Vagina (tissue), 2 donors: ENCODE measurements at regions not wholly inside any gene's neighbourhood (a gene's known extent, or its start where the extent isn't known, plus 50 kb on each side); places are given as distances from the start of the nearest gene placed in this dataset.

ENCODE experiments used
- CTCF ChIP-seq, 3 experiments: fragments of 450-650 bp in 2 of 3; fragments of 200-600 bp in 1 of 3; sonication (generic) in 1 of 3; IDR thresholded peaks; one replicate each; pipeline ENCODE4 v1.5.1; 2017 to 2019; ENCODE audit warnings: antibody characterized with exemption in 3 of 3, mild to moderate bottlenecking in 2 of 3, moderate library complexity in 2 of 3
- POLR2A ChIP-seq, 2 donors: fragments of 450-650 bp; IDR thresholded peaks; one replicate each; pipeline ENCODE4 v1.6.1; 2017; ENCODE audit warnings: antibody characterized with exemption in 2 of 2, mild to moderate bottlenecking in 2 of 2, moderate library complexity in 2 of 2
- POLR2AphosphoS5 ChIP-seq, 2 donors: sonication (generic); formaldehyde crosslinking; IDR thresholded peaks; one replicate each; pipeline ENCODE4 v1.9.0; 2017; ENCODE audit warnings: antibody characterized with exemption in 2 of 2, mild to moderate bottlenecking in 2 of 2, low read depth in 1 of 2; ENCODE audit not compliant: insufficient read depth in 1 of 2

- TF ChIP-seq CTCF (IDR thresholded peaks at IDR 0.05) (no peak), POLR2A (IDR thresholded peaks at IDR 0.05) (no peak), POLR2AphosphoS5 (IDR thresholded peaks at IDR 0.05; ENCODE audit: insufficient read depth in 1 of 2, low read depth in 1 of 2) (no peak)
Measured at GRCh38 chr6:166710084-166710483, 83.0 kb upstream of the RPS6KA2 start.
